NK-92 (cell line): ENCODE measurements at regions not wholly inside any gene's neighbourhood (a gene's known extent, or its start where the extent isn't known, plus 50 kb on each side); places are given as distances from the start of the nearest gene placed in this dataset.
"Not testable (repeated sequence)": the region's sequence is repeated elsewhere in the genome, so short reads cannot be mapped to it uniquely, and the experiment has no call there.

Source experiments
- DNase-seq: peaks from one replicate; lab custom pipeline; 2025; ENCODE audit not compliant: unreplicated experiment; lab: John Stamatoyannopoulos, UW

GRCh38 chrX:95764972-95765451 lies 919.6 kb upstream of the DIAPH2 start:
- no peak for DNase-seq

GRCh38 chrX:95771198-95771597 lies 913.4 kb upstream of the DIAPH2 start:
- not testable (repeated sequence) for DNase-seq

GRCh38 chrX:95791876-95792275 lies 892.8 kb upstream of the DIAPH2 start:
- DNase-seq = no peak

GRCh38 chrX:95797344-95797743 lies 887.3 kb upstream of the DIAPH2 start:
- no peak for DNase-seq

GRCh38 chrX:95823796-95824195 lies 860.8 kb upstream of the DIAPH2 start:
- no peak for DNase-seq

GRCh38 chrX:95835223-95835622 lies 849.4 kb upstream of the DIAPH2 start:
- no peak for DNase-seq

- DNase-seq = no peak
Observed at GRCh38 chrX:95836517-95836916, 848.1 kb upstream of the DIAPH2 start.

- DNase-seq = no peak
Observed at GRCh38 chrX:95841863-95842262, 842.8 kb upstream of the DIAPH2 start.

- DNase-seq = no peak
Observed at GRCh38 chrX:95860127-95860526, 824.5 kb upstream of the DIAPH2 start.

GRCh38 chrX:95875661-95876060 lies 809.0 kb upstream of the DIAPH2 start:
- no peak for DNase-seq

GRCh38 chrX:95878874-95879273 lies 805.8 kb upstream of the DIAPH2 start:
- DNase-seq = no peak

GRCh38 chrX:95884186-95884585 lies 800.5 kb upstream of the DIAPH2 start:
- DNase-seq = no peak

GRCh38 chrX:95885074-95885473 lies 799.6 kb upstream of the DIAPH2 start:
- DNase-seq = no peak

GRCh38 chrX:95889279-95889678 lies 795.4 kb upstream of the DIAPH2 start:
- DNase-seq = no peak

GRCh38 chrX:95893636-95894035 lies 791.0 kb upstream of the DIAPH2 start:
- DNase-seq = no peak

GRCh38 chrX:95903490-95903889 lies 781.2 kb upstream of the DIAPH2 start:
- no peak for DNase-seq

GRCh38 chrX:95903975-95904374 lies 780.7 kb upstream of the DIAPH2 start:
- DNase-seq = no peak

- no peak for DNase-seq
Observed at GRCh38 chrX:95907081-95907480, 777.6 kb upstream of the DIAPH2 start.

- DNase-seq = no peak
Observed at GRCh38 chrX:95911062-95911461, 773.6 kb upstream of the DIAPH2 start.

- no peak for DNase-seq
Observed at GRCh38 chrX:95919605-95920004, 765.0 kb upstream of the DIAPH2 start.

GRCh38 chrX:95945528-95945927 lies 739.1 kb upstream of the DIAPH2 start:
- DNase-seq = no peak

GRCh38 chrX:95949588-95949987 lies 735.1 kb upstream of the DIAPH2 start:
- DNase-seq = no peak

GRCh38 chrX:95950679-95951078 lies 734.0 kb upstream of the DIAPH2 start:
- no peak for DNase-seq

- DNase-seq = no peak
Observed at GRCh38 chrX:95953564-95953963, 731.1 kb upstream of the DIAPH2 start.
